ENCODE measurements at regions not wholly inside any gene's neighbourhood (a gene's known extent, or its start where the extent isn't known, plus 50 kb on each side); places are given as distances from the start of the nearest gene placed in this dataset.
"Not testable (repeated sequence)": the region's sequence is repeated elsewhere in the genome, so short reads cannot be mapped to it uniquely, and the experiment has no call there.

GRCh38 chr11:129699711-129700304, 115.8 kb upstream of the TMEM45B start:
- no peak for DNase-seq

- DNase-seq, result no peak
Measured at GRCh38 chr11:129700701-129701100, 114.9 kb upstream of the TMEM45B start.

GRCh38 chr11:129701706-129702105, 113.9 kb upstream of the TMEM45B start:
- DNase-seq, result no peak

- no peak for DNase-seq
Measured at GRCh38 chr11:129702410-129703398, 112.9 kb upstream of the TMEM45B start.

GRCh38 chr11:129703846-129704245, 111.8 kb upstream of the TMEM45B start:
- peak; percentile 44 for DNase-seq

- no peak for DNase-seq
Measured at GRCh38 chr11:129704831-129705230, 110.8 kb upstream of the TMEM45B start.

GRCh38 chr11:129705341-129705740, 110.3 kb upstream of the TMEM45B start:
- DNase-seq, result no peak

GRCh38 chr11:129705933-129706332, 109.7 kb upstream of the TMEM45B start:
- DNase-seq, result no peak

- no peak for DNase-seq
Measured at GRCh38 chr11:129709801-129710398, 105.7 kb upstream of the TMEM45B start.

GRCh38 chr11:129710423-129710822, 105.2 kb upstream of the TMEM45B start:
- no peak for DNase-seq

- DNase-seq, result no peak
Measured at GRCh38 chr11:129711760-129712159, 103.9 kb upstream of the TMEM45B start.

GRCh38 chr11:129712486-129713240, 103.0 kb upstream of the TMEM45B start:
- not testable (repeated sequence) for DNase-seq

- no peak for DNase-seq
Measured at GRCh38 chr11:129719037-129719436, 96.6 kb upstream of the TMEM45B start.

- DNase-seq, result no peak
Measured at GRCh38 chr11:129720156-129720555, 95.5 kb upstream of the TMEM45B start.

- DNase-seq, result no peak
Measured at GRCh38 chr11:129720994-129721393, 94.7 kb upstream of the TMEM45B start.

GRCh38 chr11:129721685-129722084, 94.0 kb upstream of the TMEM45B start:
- no peak for DNase-seq

- DNase-seq, result no peak
Measured at GRCh38 chr11:129722529-129722928, 93.1 kb upstream of the TMEM45B start.

GRCh38 chr11:129723146-129723760, 92.4 kb upstream of the TMEM45B start:
- no peak for DNase-seq

GRCh38 chr11:129723761-129724162, 91.9 kb upstream of the TMEM45B start:
- peak; percentile 52 for DNase-seq

- DNase-seq, result no peak
Measured at GRCh38 chr11:129724866-129725265, 90.8 kb upstream of the TMEM45B start.

- DNase-seq, result no peak
Measured at GRCh38 chr11:129726179-129726578, 89.5 kb upstream of the TMEM45B start.

- peak; percentile 68 for DNase-seq
Measured at GRCh38 chr11:129728581-129728980, 87.1 kb upstream of the TMEM45B start.

All from tongue (tissue), 1 donor.